ENCODE measurements at regions not wholly inside any gene's neighbourhood (a gene's known extent, or its start where the extent isn't known, plus 50 kb on each side); places are given as distances from the start of the nearest gene placed in this dataset.

GRCh38 chr9:107945961-107946360, 456.4 kb upstream of the KLF4 start:
- H3K9ac ChIP-seq (ENCODE audit: low read length), result no peak overlapping the region
- ChIA-PET POLR2A (no interaction called here), RAD21 (ENCODE audit: low non-redundant PET in 1 of 2, low total read pairs in 2 of 2, uncharacterized antibody in 2 of 2, unreplicated experiment in 2 of 2) (no interaction called here), CTCF (no interaction called here)
- ATAC-seq (no peak), DNase-seq (ENCODE audit: low read depth, low spot score) (no peak)
- no peaks in the 10 kb centered on the region for H3K27me3 ChIP-seq (ENCODE audit: insufficient read depth, low read length)
- H4K20me1 ChIP-seq (ENCODE audit: insufficient read depth), result no peaks in the 10 kb centered on the region
- H3K9me3 ChIP-seq (ENCODE audit: control insufficient read depth in 1 of 2, insufficient read depth in 1 of 2, low read depth in 1 of 2, low read length in 2 of 2), result no peaks in the 10 kb centered on the region
- no peaks in the 10 kb centered on the region for H3K36me3 ChIP-seq (ENCODE audit: control insufficient read depth in 1 of 2, insufficient read depth in 2 of 2, low read length in 2 of 2)
- no peak overlapping the region for H3K4me2 ChIP-seq (ENCODE audit: low read length)
- H3K79me2 ChIP-seq (ENCODE audit: insufficient read depth, low read length), result no peaks in the 10 kb centered on the region
- H3K27ac ChIP-seq (ENCODE audit: low read depth, low read length), result no peak overlapping the region
- intact Hi-C loops (cut with micrococcal nuclease), result no loop called here
- H3K9me2 ChIP-seq (ENCODE audit: insufficient read depth), result no peaks in the 10 kb centered on the region
- H2AFZ ChIP-seq (ENCODE audit: low read depth, low read length, poor library complexity, severe bottlenecking), result no peak overlapping the region
- TF ChIP-seq SRF (IDR thresholded peaks at IDR 0.05; ENCODE audit: low read depth) (no peak), ZNF274 (IDR thresholded peaks at IDR 0.05; ENCODE audit: low read depth, low read length) (no peak), FOSL1 (IDR thresholded peaks at IDR 0.05; ENCODE audit: low read depth) (no peak), RAD21 (IDR thresholded peaks at IDR 0.05; ENCODE audit: low read depth) (no peak)
- H3K4me3 ChIP-seq (replicated peaks in 1 of 2; ENCODE audit: low read depth in 1 of 2, low read length in 2 of 2), result no peak overlapping the region
- H3K4me1 ChIP-seq (ENCODE audit: control insufficient read depth in 1 of 2, insufficient read depth in 2 of 2, low read length in 2 of 2), result peaks cover 4 to 16% of the 10 kb centered on the region in 2 experiments; a peak in 1 of 4 replicates
- no TSS peak for BruUV-seq (replicated peaks)

- H4K20me1 ChIP-seq (ENCODE audit: insufficient read depth), result no peaks in the 10 kb centered on the region
- peaks cover 4 to 16% of the 10 kb centered on the region in 2 experiments; a peak in 1 of 4 replicates for H3K4me1 ChIP-seq (ENCODE audit: control insufficient read depth in 1 of 2, insufficient read depth in 2 of 2, low read length in 2 of 2)
- POLR2A ChIA-PET, result no interaction called here
- intact Hi-C loops (cut with micrococcal nuclease), result no loop called here
- peak; percentile 68 for ATAC-seq
- no peaks in the 10 kb centered on the region for H3K9me2 ChIP-seq (ENCODE audit: insufficient read depth)
- H2AFZ ChIP-seq (ENCODE audit: low read depth, low read length, poor library complexity, severe bottlenecking), result no peak overlapping the region
- no peak overlapping the region for H3K9ac ChIP-seq (ENCODE audit: low read length)
- BruUV-seq (replicated peaks), result no TSS peak
- no peaks in the 10 kb centered on the region for H3K27me3 ChIP-seq (ENCODE audit: insufficient read depth, low read length)
- no peak for DNase-seq (ENCODE audit: low read depth, low spot score)
- RAD21 ChIA-PET (ENCODE audit: low non-redundant PET in 1 of 2, low total read pairs in 2 of 2, uncharacterized antibody in 2 of 2, unreplicated experiment in 2 of 2), result no interaction called here
- H3K4me3 ChIP-seq (replicated peaks in 1 of 2; ENCODE audit: low read depth in 1 of 2, low read length in 2 of 2), result no peak overlapping the region
- no peak for TF ChIP-seq EGR1 (IDR thresholded peaks at IDR 0.05; ENCODE audit: low read depth)
- TF ChIP-seq ZNF274 (IDR thresholded peaks at IDR 0.05; ENCODE audit: low read depth, low read length), result no peak
- peak in 2 of 3 experiments; percentile 5 to 24; a peak in 1 of 6 replicates for TF ChIP-seq CTCF (IDR thresholded peaks at IDR 0.05 in 2 of 3, conservative IDR thresholded peaks at IDR 0.05 in 1 of 3; ENCODE audit: borderline replicate concordance in 1 of 3, insufficient read depth in 1 of 3, low read depth in 2 of 3, low read length in 2 of 3)
- TF ChIP-seq EZH2phosphoT487 (IDR thresholded peaks at IDR 0.05; ENCODE audit: borderline replicate concordance), result no peak
- no peak for TF ChIP-seq JUND (IDR thresholded peaks at IDR 0.05)
- TF ChIP-seq RAD21 (IDR thresholded peaks at IDR 0.05; ENCODE audit: low read depth), result peak; percentile 11; the same call in 1 of the 2 replicates
- TF ChIP-seq EZH2 (IDR thresholded peaks at IDR 0.05), result no peak
- TF ChIP-seq SRF (IDR thresholded peaks at IDR 0.05; ENCODE audit: low read depth), result no peak
- H3K79me2 ChIP-seq (ENCODE audit: insufficient read depth, low read length), result no peaks in the 10 kb centered on the region
- H3K36me3 ChIP-seq (ENCODE audit: control insufficient read depth in 1 of 2, insufficient read depth in 2 of 2, low read length in 2 of 2), result no peaks in the 10 kb centered on the region
- CTCF ChIA-PET, result no interaction called here
- H3K27ac ChIP-seq (ENCODE audit: low read depth, low read length), result no peak overlapping the region
- no peaks in the 10 kb centered on the region for H3K9me3 ChIP-seq (ENCODE audit: control insufficient read depth in 1 of 2, insufficient read depth in 1 of 2, low read depth in 1 of 2, low read length in 2 of 2)
- H3K4me2 ChIP-seq (ENCODE audit: low read length), result no peak overlapping the region
These were observed 455.9 kb upstream of the KLF4 start for GRCh38 chr9:107945493-107945892.

Data from HCT116 (cell line).